DMS153 treated with DMSO at 0.1 percent for 48 hours (cell line): ENCODE measurements at regions not wholly inside any gene's neighbourhood (a gene's known extent, or its start where the extent isn't known, plus 50 kb on each side); places are given as distances from the start of the nearest gene placed in this dataset.
"Not testable (repeated sequence)": the region's sequence is repeated elsewhere in the genome, so short reads cannot be mapped to it uniquely, and the experiment has no call there.

Experiments used
- DNase-seq: peaks from one replicate; lab custom pipeline; 2025; ENCODE audit not compliant: unreplicated experiment; lab: John Stamatoyannopoulos, UW

DNA sequence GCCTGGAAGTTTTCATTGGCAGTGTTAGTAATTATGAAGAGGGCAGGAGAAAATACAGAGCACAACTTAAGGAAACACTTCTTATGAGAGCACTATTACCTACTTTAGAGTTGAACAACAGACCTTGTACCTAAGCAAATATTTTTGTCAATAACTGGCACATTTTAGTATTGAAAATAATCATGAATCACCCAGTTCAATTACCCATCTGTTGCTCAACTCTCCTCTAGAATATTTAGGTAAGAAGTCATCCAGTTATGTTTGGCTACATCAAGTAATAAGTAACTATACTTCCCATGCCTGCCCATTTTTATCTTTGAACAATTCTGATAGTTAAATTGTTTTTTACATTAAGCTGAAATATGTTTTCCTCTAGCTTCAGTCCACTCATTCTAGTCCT is 893.4 kb downstream of the DIAPH3 start:
- DNase-seq = no peak

DNA sequence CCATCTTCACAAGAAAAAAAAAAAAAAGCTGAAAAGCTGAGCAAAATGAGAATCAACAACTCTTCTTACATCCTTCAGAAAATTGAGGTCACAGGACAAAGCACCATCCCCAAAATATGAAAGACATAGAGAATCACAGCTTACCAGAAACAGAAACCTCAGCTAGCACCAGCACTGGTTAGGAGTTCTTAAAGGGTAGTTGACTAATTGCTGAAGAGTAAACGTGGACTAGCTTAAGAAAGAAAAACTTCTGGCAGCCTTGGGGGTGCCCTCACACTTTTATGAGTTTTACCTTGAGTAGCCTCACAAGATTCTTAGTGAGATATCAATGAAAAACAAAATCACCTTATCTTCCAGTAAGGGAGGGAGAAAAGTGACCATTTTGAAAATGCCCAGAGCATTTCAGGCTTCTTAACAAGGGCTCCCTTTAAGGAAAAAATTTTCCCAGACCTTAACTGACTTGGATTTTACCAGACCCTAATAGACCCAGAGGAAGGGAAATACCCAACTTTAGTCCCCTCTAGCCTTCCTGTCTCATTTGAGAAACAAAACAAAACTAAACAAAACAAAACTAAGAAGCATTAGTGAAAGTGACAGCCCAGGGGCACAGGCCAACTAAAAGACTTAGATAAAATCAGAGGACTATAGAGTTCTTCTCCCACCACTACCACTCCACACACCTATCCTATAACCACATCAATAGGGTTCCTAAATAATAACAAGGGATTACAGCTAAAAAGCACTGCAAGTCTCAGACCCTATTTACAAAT is 888.6 kb downstream of the DIAPH3 start:
- DNase-seq = no peak

- DNase-seq = no peak
Observed at GRCh38 chr13:59276436-59276835, 887.3 kb downstream of the DIAPH3 start.

DNA sequence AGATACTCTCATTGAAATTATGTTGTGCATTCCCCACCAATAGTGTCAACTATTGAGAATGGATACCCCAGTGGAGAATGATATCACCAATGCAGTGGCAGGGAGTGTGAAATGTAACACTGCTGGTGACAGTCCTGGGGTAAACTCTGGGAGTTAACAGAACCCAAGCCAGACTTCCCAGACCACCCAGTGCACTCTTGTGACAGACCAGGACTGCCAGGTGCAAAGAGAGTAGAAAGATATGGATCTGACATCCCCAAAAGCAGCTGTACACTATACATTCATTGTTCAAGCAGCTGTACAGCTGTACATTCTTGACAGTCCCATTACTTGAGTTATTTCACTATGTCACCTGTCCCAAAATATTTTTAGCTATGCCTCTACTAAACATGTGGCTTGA is 886.6 kb downstream of the DIAPH3 start:
- no peak for DNase-seq

GRCh38 chr13:59279028-59279427 is 884.7 kb downstream of the DIAPH3 start:
- DNase-seq = no peak

DNA sequence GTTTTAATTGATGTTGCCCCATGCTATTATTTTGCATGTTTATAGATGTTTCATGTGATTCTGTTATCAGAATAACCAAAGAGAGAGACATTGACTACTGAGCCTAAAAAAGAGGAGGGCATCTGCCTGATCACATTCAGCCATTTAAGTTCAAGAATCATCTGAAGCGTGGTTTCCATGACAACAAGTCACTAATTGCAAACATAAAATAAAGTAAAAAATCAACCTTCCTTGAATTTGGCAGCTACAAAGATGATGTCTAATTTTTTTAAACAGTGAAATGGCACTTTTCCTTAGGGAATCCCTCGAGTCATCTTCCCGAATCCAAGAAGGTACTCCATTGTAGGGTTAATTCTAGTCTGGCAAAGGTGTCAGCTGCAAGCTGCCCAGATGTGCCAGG is 884.2 kb downstream of the DIAPH3 start:
- no peak for DNase-seq

DNA sequence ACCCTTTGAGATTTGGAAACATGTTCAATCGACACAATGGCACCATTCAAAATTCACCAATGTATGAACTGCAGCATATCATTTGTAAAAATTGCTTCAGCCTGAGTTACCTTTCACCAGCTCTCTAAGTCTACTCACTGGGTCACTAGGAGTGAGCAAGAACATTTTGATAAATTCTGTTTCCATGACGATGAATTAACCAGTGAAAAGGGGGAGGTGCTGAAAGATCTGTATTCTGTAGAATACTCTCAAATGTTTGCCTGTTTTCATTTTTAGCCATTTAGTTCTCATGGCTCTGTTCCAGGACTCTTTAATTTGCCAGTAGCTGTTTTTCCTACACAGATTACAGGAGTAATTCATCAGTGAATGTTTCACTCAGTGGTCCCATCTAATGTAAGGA is 883.4 kb downstream of the DIAPH3 start:
- no peak for DNase-seq

- no peak for DNase-seq
Observed at GRCh38 chr13:59281453-59281852, 882.3 kb downstream of the DIAPH3 start.

- DNase-seq = not testable (repeated sequence)
Observed at GRCh38 chr13:59292240-59292639, 871.5 kb downstream of the DIAPH3 start.

- DNase-seq = no peak
Observed at GRCh38 chr13:59299584-59299983, 864.1 kb downstream of the DIAPH3 start.

DNA sequence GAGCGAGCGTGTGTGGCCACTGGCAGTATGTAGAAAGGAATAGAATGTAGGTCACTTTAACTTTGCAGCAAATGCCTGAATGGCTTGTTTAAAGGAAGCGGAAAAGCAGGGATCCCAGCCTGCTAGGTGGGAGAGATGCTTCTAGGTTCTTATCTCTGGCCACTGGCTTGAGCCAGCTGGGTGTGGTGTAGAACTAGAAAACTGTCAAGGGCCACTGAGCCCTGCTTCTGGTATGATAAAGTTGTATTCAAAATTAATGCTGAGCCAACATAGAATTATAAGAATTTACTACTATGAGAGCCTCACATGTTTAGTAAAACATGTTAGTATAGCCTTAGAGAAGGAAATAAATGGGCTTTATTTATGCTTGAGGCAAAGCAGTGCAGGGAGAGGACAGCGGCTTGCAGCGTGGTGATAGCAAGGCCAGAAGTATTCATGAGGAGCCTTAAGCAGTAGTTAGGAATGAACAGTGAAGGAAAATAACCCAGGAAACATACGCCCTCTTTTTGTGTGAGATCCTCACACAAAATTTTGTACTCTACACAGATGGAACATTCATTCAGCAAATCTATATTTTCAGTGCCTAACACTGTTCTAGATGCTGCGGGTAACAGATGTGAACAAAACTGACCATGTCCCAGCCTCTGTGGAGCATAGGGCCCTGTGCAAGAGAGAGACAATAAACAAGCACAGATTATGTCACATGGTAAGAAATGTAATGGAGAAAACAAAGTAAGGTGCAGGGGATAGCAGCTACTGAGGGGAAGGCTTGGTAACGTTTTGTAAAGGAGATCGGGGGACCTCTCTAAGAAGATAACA is 863.2 kb downstream of the DIAPH3 start:
- DNase-seq = no peak

DNA sequence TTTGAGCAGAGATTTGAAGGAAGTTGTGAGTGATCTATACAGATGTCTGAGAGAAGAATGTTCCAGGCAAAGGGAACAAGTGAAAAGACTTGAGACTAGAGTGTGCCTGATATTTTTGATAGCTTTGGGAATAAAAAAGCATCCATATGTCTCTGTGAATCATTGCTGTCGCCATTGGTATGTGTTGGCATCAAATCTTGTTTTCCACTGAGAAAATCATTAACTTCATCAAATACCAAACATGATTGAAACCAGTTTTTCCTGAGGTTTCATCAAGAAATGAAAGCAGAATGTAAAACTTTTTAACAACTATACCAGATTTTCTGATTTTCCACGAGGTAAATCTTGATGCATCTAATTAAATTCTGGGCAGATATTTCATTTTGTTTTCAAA is 862.6 kb downstream of the DIAPH3 start:
- DNase-seq = no peak

GRCh38 chr13:59303433-59303832 is 860.3 kb downstream of the DIAPH3 start:
- DNase-seq = peak; percentile 10

DNA sequence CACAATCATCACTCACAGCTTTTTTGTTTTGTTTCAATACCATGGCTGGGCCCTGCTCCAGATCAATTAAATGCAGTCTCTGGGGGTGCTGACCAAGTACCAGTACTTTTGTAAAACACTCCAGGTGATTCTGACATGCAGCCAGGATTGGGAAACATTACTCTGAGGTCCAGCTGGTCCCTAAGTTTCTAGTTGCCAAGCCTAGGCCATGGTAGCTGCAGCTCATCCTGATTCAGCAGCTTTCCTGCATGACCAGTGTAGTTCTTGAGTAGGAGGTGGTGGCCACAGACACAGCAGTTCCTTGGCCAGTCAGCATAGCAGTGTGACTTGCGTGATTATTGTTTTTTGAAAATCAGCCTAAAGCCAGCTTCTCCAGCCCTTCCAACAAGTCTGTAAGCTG is 859.1 kb downstream of the DIAPH3 start:
- DNase-seq = no peak

DNA sequence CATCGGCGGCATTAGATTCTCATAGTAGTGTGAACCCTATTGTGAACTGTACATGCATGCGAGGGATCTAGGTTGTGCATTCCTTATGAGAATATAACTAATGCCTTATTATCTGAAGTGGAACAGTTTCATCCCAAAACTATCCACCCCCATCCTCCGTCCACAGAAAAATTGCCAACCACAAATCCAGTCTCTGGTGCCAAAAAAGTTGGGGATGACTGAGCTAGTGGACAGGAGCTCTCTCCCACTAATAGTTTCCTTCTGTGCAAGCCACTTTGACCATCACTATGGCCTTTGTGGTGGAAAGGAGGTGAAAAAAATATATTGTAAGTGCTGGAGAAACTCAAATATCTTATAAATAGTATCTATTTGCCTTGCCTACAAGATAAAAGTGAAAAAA is 857.8 kb downstream of the DIAPH3 start:
- DNase-seq = no peak

DNA sequence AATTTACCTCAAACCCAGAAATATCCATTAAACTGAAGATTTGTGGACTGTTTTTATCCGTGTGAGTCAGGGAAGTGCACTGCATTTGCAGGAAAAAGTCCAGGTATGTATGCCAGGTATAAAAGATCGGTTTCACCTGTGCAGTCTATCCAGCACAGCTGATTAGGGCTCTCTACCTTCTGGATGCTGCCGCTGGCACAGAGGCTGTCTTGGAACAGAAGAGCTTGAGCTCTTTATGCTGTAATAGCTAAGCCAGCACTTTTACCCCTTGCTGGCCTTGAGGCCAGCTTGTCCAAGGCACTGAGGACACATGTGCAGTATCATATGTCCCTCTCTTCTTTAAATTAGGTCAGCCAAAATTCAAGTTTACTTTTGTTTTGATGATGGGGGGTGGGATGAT is 851.0 kb downstream of the DIAPH3 start:
- DNase-seq = no peak

DNA sequence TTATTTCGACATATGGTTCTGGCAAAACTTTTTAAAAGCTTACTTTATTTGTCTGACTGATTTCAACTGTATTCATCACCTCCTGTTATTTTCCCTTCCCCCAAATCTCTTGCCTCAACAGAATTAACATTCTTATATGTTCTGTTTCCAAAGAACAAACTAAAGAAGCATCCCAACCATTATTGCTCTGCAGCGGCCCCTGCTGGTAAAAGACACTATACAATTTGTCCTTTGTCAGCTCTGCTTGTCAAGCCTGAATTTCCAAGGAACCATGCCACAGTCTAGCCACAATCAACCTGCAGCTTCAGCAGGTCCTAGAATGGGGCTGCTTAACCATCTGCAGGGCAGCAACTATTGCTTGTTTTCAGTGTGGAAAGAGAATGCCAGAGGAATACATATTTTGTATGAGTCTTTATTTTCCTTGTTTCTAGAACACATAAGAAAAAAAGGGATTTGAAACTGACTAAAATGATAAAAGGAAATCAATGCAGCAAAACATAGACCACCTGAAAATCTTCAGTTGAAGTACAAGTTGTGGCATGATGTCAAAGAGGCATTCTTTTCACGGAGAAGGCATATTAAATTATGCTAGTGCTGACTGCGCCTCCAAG is 845.3 kb downstream of the DIAPH3 start:
- DNase-seq = peak; percentile 66

GRCh38 chr13:59319276-59319675 is 844.5 kb downstream of the DIAPH3 start:
- DNase-seq = no peak

DNA sequence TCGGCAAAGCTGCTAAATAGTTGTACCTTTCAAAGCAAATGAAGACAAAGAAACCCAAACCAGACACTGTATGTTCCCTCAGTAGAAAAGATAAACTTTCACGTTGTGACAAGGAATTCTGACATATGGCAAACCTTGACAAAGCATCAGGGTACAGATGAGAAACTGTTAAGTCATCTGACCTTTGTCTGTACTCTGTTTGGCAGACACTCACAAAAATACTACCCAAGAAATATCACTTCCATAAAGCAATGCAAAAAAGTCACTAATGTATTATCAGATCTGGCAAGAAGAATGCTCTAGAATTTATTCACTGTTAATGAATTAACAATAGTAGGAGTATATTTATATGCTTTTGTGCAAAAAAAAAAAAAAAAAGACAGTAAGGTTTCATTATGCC is 843.7 kb downstream of the DIAPH3 start:
- no peak for DNase-seq

- DNase-seq = not testable (repeated sequence)
Observed at GRCh38 chr13:59324401-59324800, 839.3 kb downstream of the DIAPH3 start.

DNA sequence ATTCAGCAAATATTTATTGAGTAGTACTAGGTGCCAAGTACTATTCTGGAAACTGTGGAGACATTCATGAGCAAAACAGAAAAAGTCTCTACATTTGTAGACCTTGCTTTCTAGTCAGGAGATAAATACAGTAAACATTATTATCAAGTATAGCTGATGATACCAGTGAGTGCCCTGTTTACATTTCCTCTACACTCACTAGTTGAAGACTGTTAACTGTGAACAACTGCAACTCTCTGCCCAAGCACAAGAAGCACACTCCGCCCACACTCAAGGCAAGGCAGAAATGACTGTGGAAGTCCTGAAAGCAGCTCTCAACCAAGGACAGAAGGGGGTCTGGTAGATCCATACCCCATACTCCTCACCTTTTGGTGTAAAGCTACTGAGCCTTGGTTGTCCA is 837.0 kb downstream of the DIAPH3 start:
- DNase-seq = no peak

DNA sequence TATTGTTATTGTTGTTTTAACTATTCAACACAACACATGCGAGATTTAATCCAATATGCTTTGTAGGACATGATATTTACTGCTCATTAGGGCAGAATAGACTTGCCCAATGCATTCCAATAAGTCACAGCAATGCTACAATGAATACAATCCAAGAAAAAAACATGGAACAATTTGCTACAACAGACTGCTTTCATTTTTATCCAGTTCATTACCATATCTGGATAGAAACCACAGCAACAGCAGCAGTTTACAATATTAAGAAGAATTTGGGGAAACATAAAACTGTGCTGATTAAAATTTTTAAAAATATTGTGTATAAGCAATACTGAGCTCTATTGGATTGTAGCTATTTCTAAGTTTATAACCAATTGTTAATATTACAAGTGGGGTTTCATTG is 833.0 kb downstream of the DIAPH3 start:
- no peak for DNase-seq
